OCI-LY1 (cell line): ENCODE measurements at regions not wholly inside any gene's neighbourhood (a gene's known extent, or its start where the extent isn't known, plus 50 kb on each side); places are given as distances from the start of the nearest gene placed in this dataset.

ENCODE experiments used
- H2AFZ ChIP-seq: fragments of 200-600 bp; sonication (generic), shearing (Covaris generic); 2 replicates; pipeline ENCODE4 v1.6.0; 2014; ENCODE audit warnings: antibody characterized with exemption, mild to moderate bottlenecking, low read length
- H3F3A ChIP-seq: fragments of 200-600 bp; sonication (generic), shearing (Covaris generic); 2 replicates; pipeline ENCODE4 v1.6.0; 2014; ENCODE audit warnings: mild to moderate bottlenecking, antibody characterized with exemption, low read length, moderate library complexity; ENCODE audit not compliant: insufficient read depth
- H3K27ac ChIP-seq: fragments of 200-600 bp; sonication (generic); 2 replicates; pipeline ENCODE4 v1.5.1; 2014; ENCODE audit warnings: low read length, mixed run types, mild to moderate bottlenecking, low read depth; ENCODE audit not compliant: poor library complexity, severe bottlenecking
- H3K27me3 ChIP-seq: fragments of 200-600 bp; sonication (generic); 2 replicates; pipeline ENCODE4 v1.6.0; 2014; ENCODE audit warnings: antibody characterized with exemption, mild to moderate bottlenecking, low read length, moderate library complexity; ENCODE audit not compliant: insufficient read depth
- H3K36me3 ChIP-seq: fragments of 200-600 bp; sonication (generic); 2 replicates; pipeline ENCODE4 v1.6.1; 2014; ENCODE audit warnings: mild to moderate bottlenecking, antibody characterized with exemption, low read length, moderate library complexity, mixed read lengths; ENCODE audit not compliant: insufficient read depth
- H3K4me1 ChIP-seq: fragments of 200-600 bp; sonication (generic); 2 replicates; pipeline ENCODE4 v1.5.1; 2014; ENCODE audit warnings: mild to moderate bottlenecking, low read length, moderate library complexity; ENCODE audit not compliant: insufficient read depth, severe bottlenecking
- H3K4me2 ChIP-seq: fragments of 200-600 bp; sonication (generic), shearing (Covaris generic); 2 replicates; pipeline ENCODE4 v1.6.1; 2014; ENCODE audit warnings: low read length
- H3K4me3 ChIP-seq: fragments of 200-600 bp; sonication (generic); 2 replicates; pipeline ENCODE4 v1.5.1; 2014; ENCODE audit warnings: low read length, low read depth, mild to moderate bottlenecking, mixed read lengths; ENCODE audit not compliant: poor library complexity, severe bottlenecking
- H3K79me2 ChIP-seq: fragments of 200-600 bp; shearing (Covaris generic); 2 replicates; pipeline ENCODE4 v1.6.1; 2016; ENCODE audit warnings: mixed run types, low read length, mixed read lengths; ENCODE audit not compliant: insufficient read depth
- H3K9ac ChIP-seq: fragments of 200-600 bp; sonication (generic), shearing (Covaris generic); 2 replicates; pipeline ENCODE4 v1.6.1; 2014; ENCODE audit warnings: mild to moderate bottlenecking, low read length, mixed read lengths
- H3K9me2 ChIP-seq: fragments of 200-600 bp; sonication (generic), shearing (Covaris generic); 2 replicates; pipeline ENCODE4 v1.6.1; 2014; ENCODE audit warnings: low read depth, mild to moderate bottlenecking, low read length, mixed read lengths
- H3K9me3 ChIP-seq: fragments of 200-600 bp; shearing (Covaris generic); 2 replicates; pipeline ENCODE4 v1.6.1; 2014; ENCODE audit warnings: low read length, mixed read lengths
- H4K20me1 ChIP-seq: fragments of 200-600 bp; sonication (generic), shearing (Covaris generic); 2 replicates; pipeline ENCODE4 v1.6.0; 2016; ENCODE audit warnings: mild to moderate bottlenecking, low read length; ENCODE audit not compliant: insufficient read depth
- EZH2 ChIP-seq: fragments of 200-600 bp; sonication (generic), shearing (Covaris generic); IDR thresholded peaks from 2 replicates; pipeline ENCODE4 v1.8.0; 2017; ENCODE audit warnings: borderline replicate concordance, mixed run types, mild to moderate bottlenecking, antibody characterized with exemption, low read length, moderate library complexity, mixed read lengths
- TF ChIP-seq, protein P1 (sequence below): fragments of 200-600 bp; sonication (generic), shearing (Covaris generic); IDR thresholded peaks from 2 replicates; pipeline ENCODE4 v1.5.1; 2017; ENCODE audit warnings: mild to moderate bottlenecking, antibody characterized with exemption, low read length, moderate library complexity, mixed read lengths

- no peaks in the 10 kb centered on the region for H3K9me2 ChIP-seq
- H3F3A ChIP-seq, result no peaks in the 10 kb centered on the region
- H2AFZ ChIP-seq, result no peak overlapping the region
Observed at GRCh38 chr3:146757759-146758158, 152.6 kb upstream of the PLSCR5 start.

GRCh38 chr3:146750196-146750595 is 145.1 kb upstream of the PLSCR5 start:
- Histone ChIP-seq H3F3A (no peaks in the 10 kb centered on the region), H3K4me2 (no peak overlapping the region), H4K20me1 (no peaks in the 10 kb centered on the region), H3K27ac (no peak overlapping the region), H3K79me2 (no peaks in the 10 kb centered on the region), H3K4me1 (no peaks in the 10 kb centered on the region), H2AFZ (no peak overlapping the region), H3K9ac (no peak overlapping the region), H3K4me3 (no peak overlapping the region), H3K9me2 (no peaks in the 10 kb centered on the region), H3K9me3 (no peaks in the 10 kb centered on the region), H3K36me3 (no peaks in the 10 kb centered on the region), H3K27me3 (no peaks in the 10 kb centered on the region)
- TF ChIP-seq, protein P1, sequence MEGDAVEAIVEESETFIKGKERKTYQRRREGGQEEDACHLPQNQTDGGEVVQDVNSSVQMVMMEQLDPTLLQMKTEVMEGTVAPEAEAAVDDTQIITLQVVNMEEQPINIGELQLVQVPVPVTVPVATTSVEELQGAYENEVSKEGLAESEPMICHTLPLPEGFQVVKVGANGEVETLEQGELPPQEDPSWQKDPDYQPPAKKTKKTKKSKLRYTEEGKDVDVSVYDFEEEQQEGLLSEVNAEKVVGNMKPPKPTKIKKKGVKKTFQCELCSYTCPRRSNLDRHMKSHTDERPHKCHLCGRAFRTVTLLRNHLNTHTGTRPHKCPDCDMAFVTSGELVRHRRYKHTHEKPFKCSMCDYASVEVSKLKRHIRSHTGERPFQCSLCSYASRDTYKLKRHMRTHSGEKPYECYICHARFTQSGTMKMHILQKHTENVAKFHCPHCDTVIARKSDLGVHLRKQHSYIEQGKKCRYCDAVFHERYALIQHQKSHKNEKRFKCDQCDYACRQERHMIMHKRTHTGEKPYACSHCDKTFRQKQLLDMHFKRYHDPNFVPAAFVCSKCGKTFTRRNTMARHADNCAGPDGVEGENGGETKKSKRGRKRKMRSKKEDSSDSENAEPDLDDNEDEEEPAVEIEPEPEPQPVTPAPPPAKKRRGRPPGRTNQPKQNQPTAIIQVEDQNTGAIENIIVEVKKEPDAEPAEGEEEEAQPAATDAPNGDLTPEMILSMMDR, result no peak
- no peak for TF ChIP-seq EZH2

More at GRCh38 chr3:146757759-146758158, 152.6 kb upstream of the PLSCR5 start:
- TF ChIP-seq EZH2, result no peak
- TF ChIP-seq, protein P1, result no peak
- Histone ChIP-seq H3K27ac (no peak overlapping the region), H3K4me1 (no peaks in the 10 kb centered on the region), H3K4me2 (no peak overlapping the region), H3K27me3 (no peaks in the 10 kb centered on the region), H3K4me3 (no peak overlapping the region), H3K36me3 (no peaks in the 10 kb centered on the region), H4K20me1 (no peaks in the 10 kb centered on the region), H3K9ac (no peak overlapping the region), H3K9me3 (no peaks in the 10 kb centered on the region), H3K79me2 (no peaks in the 10 kb centered on the region)

DNA sequence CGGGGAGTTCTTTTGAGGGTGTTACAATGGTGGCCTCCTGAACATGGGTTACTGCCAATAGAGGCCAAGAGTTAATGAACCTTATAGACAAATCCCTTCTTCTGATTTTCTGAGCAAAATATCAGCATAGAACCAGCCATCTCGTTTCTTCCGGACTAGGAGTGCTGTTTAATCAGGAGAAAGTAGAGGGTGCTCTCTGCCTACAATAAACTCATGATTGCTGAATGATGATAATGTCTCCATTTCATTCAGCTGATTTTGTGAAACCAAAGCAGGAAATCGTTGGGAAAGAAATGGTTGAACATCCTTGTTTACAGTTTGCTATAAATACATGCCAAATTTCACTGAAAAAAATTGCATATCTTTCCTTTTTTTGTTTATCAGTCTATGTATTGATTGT is 142.8 kb upstream of the PLSCR5 start:
- H3K9me3 ChIP-seq, result no peaks in the 10 kb centered on the region
- no peaks in the 10 kb centered on the region for H3K36me3 ChIP-seq
- no peak for TF ChIP-seq EZH2
- TF ChIP-seq, protein P1, result no peak
- no peaks in the 10 kb centered on the region for H3K4me1 ChIP-seq
- no peak overlapping the region for H3K27ac ChIP-seq
- H3F3A ChIP-seq, result no peaks in the 10 kb centered on the region
- no peaks in the 10 kb centered on the region for H3K9me2 ChIP-seq
- no peak overlapping the region for H3K4me2 ChIP-seq
- no peaks in the 10 kb centered on the region for H3K79me2 ChIP-seq
- H2AFZ ChIP-seq, result no peak overlapping the region
- no peaks in the 10 kb centered on the region for H4K20me1 ChIP-seq
- no peak overlapping the region for H3K4me3 ChIP-seq
- no peak overlapping the region for H3K9ac ChIP-seq
- no peaks in the 10 kb centered on the region for H3K27me3 ChIP-seq
